CD4-positive, alpha-beta memory T cell (primary cell): ENCODE measurements at regions not wholly inside any gene's neighbourhood (a gene's known extent, or its start where the extent isn't known, plus 50 kb on each side); places are given as distances from the start of the nearest gene placed in this dataset.

Source experiments
- CTCF ChIA-PET: fragments of 350-600 bp; sonication (Branson Sonifier 250); formaldehyde crosslinking; loops from one replicate; lab custom pipeline; 2021; ENCODE audit warnings: inconsistent platforms; ENCODE audit not compliant: partially characterized antibody; lab: Charles Lee
- POLR2A ChIA-PET: fragments of 350-600 bp; sonication (Branson Sonifier 250); formaldehyde crosslinking; loops from one replicate; lab custom pipeline; 2021; ENCODE audit not compliant: partially characterized antibody; lab: Charles Lee
- DNase-seq, 5 donors: peaks; one replicate each; pipeline versions ENCODE4 v3.0.0 to v3.0.0-alpha.2; 2020 to 2022; ENCODE audit warnings: mixed read lengths in 1 of 5
- H3K27ac ChIP-seq: one replicate; pipeline ENCODE4 v1.7.0; 2013; ENCODE audit warnings: low read depth, low read length
- H3K27me3 ChIP-seq: 2 replicates; pipeline ENCODE4 v1.7.0; 2013; ENCODE audit warnings: mild to moderate bottlenecking, low read length, moderate library complexity; ENCODE audit not compliant: insufficient read depth
- H3K36me3 ChIP-seq: 2 replicates; pipeline ENCODE4 v1.7.0; 2013; ENCODE audit warnings: mild to moderate bottlenecking, low read length, moderate library complexity; ENCODE audit not compliant: insufficient read depth
- H3K4me1 ChIP-seq: 2 replicates; pipeline ENCODE4 v1.7.0; 2013; ENCODE audit warnings: mild to moderate bottlenecking, low read length, moderate library complexity; ENCODE audit not compliant: insufficient read depth
- H3K4me3 ChIP-seq, 2 donors: one replicate each; pipeline ENCODE4 v1.7.0; 2013; ENCODE audit warnings: low read length in 2 of 2, mild to moderate bottlenecking in 1 of 2
- H3K9me3 ChIP-seq, 2 donors: one replicate each; pipeline ENCODE4 v1.7.0; 2013; ENCODE audit warnings: low read length in 2 of 2, control low read depth in 1 of 2; ENCODE audit not compliant: control insufficient read depth in 1 of 2
- H3K27ac Mint-ChIP-seq, 7 donors: one replicate each; pipeline ENCODE4 v1.8.0; 2020 to 2021; ENCODE audit warnings: mixed read lengths in 7 of 7, mild to moderate bottlenecking in 6 of 7, inconsistent platforms in 3 of 7, moderate library complexity in 3 of 7
- H3K27me3 Mint-ChIP-seq, 2 donors: one replicate each; pipeline ENCODE4 v1.8.0; 2020 to 2021; ENCODE audit warnings: mixed read lengths in 2 of 2
- H3K36me3 Mint-ChIP-seq, 2 donors: one replicate each; pipeline ENCODE4 v1.8.0; 2020 to 2021; ENCODE audit warnings: mixed read lengths in 2 of 2, inconsistent platforms in 1 of 2, mild to moderate bottlenecking in 1 of 2
- H3K4me1 Mint-ChIP-seq, 4 donors: one replicate each; pipeline ENCODE4 v1.8.0; 2020 to 2021; ENCODE audit warnings: mixed read lengths in 4 of 4, mild to moderate bottlenecking in 1 of 4
- H3K4me3 Mint-ChIP-seq, 8 donors: one replicate each; pipeline ENCODE4 v1.8.0; 2020 to 2021; ENCODE audit warnings: mixed read lengths in 8 of 8, mild to moderate bottlenecking in 7 of 8, moderate library complexity in 6 of 8, inconsistent platforms in 3 of 8
- H3K9me3 Mint-ChIP-seq, 8 donors: one replicate each; pipeline ENCODE4 v1.8.0; 2020 to 2021; ENCODE audit warnings: mixed read lengths in 8 of 8, mild to moderate bottlenecking in 5 of 8, inconsistent platforms in 3 of 8, moderate library complexity in 1 of 8
- intact Hi-C: fragments of 100-400 bp; cut with micrococcal nuclease; formaldehyde crosslinking; loops from one replicate; pipeline ENCODE4 v1.15.1; 2023

- Histone ChIP-seq H3K27me3 (no peaks in the 10 kb centered on the region), H3K4me1 (no peaks in the 10 kb centered on the region), H3K27ac (no peak overlapping the region), H3K36me3 (no peaks in the 10 kb centered on the region), H3K9me3 (no peaks in the 10 kb centered on the region), H3K4me3 (no peak overlapping the region)
- Mint-ChIP-seq H3K27ac (no peak overlapping the region), H3K4me1 (peaks cover 0 to 2% (median 0%) of the 10 kb centered on the region in 4 donors), H3K36me3 (no peaks in the 10 kb centered on the region), H3K9me3 (no peaks in the 10 kb centered on the region), H3K4me3 (no peak overlapping the region), H3K27me3 (peaks cover 2 to 3% of the 10 kb centered on the region in 2 donors)
- CTCF ChIA-PET = no interaction called here
- intact Hi-C loops = no loop called here
- no peak for DNase-seq
- POLR2A ChIA-PET = no interaction called here
Observed at GRCh38 chr1:244196571-244197285, 145.6 kb downstream of the ZBTB18 start.

DNA sequence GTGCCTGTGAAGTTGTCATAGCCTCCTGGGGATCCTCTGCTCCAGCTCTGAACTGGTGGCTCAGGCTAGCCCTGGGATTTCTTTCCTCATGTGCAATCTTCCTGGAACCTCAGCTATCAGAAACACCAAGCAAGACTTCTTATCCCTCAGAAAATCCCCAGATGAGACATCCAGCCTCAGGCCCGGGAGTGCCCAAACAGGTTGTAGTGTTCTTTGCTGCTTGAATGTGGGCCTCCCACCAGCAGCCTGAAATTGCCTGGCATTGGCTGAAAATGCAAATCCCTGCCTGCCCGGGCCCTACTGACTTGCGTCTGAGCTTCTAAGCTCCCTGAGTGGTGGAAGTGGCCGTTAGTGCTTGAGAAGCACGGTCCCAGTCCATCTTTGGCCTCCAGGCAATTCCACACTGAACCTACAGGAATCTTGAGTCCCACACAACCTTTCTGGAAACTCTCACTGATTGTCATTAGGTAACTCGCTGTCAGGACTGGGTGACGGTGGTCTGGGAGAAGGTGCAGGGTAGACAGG, 146.8 kb downstream of the ZBTB18 start:
- H3K4me3 ChIP-seq = no peak overlapping the region
- intact Hi-C loops = no loop called here
- CTCF ChIA-PET = no interaction called here
- H3K9me3 ChIP-seq = no peaks in the 10 kb centered on the region
- H3K36me3 Mint-ChIP-seq = no peaks in the 10 kb centered on the region
- H3K27ac ChIP-seq = no peak overlapping the region
- no peak overlapping the region for H3K27ac Mint-ChIP-seq
- H3K27me3 Mint-ChIP-seq = peaks cover 2% of the 10 kb centered on the region in 2 donors
- no peaks in the 10 kb centered on the region for H3K36me3 ChIP-seq
- peaks cover 0 to 2% (median 0%) of the 10 kb centered on the region in 4 donors for H3K4me1 Mint-ChIP-seq
- no peak for DNase-seq
- no peak overlapping the region for H3K4me3 Mint-ChIP-seq
- POLR2A ChIA-PET = no interaction called here
- H3K27me3 ChIP-seq = no peaks in the 10 kb centered on the region
- no peaks in the 10 kb centered on the region for H3K9me3 Mint-ChIP-seq
- H3K4me1 ChIP-seq = no peaks in the 10 kb centered on the region

DNA sequence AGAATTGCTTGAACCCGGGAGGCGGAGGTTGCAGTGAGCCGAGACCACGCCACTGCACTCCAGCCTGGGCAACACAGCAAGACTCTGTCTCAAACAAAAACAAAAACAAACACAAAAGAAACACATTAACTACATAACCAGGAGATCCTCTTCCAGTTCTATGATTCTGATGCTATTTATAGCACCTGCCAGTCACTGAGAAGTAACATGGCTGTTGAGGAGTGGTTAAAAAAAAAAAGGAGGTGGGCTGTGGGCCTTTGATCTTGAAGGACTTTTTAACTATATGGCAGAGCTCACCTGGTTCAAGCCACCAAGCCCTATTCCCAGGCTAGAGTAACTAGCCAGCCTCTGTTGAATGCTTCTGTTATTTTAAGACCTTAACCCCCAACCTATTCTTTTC, 148.8 kb downstream of the ZBTB18 start:
- H3K4me1 ChIP-seq = no peaks in the 10 kb centered on the region
- H3K4me3 ChIP-seq = no peak overlapping the region
- intact Hi-C loops = no loop called here
- no peak for DNase-seq
- no peaks in the 10 kb centered on the region for H3K36me3 ChIP-seq
- Mint-ChIP-seq H3K27me3 (peaks cover 2% of the 10 kb centered on the region in 2 donors), H3K9me3 (no peaks in the 10 kb centered on the region), H3K36me3 (no peaks in the 10 kb centered on the region), H3K4me3 (no peak overlapping the region), H3K4me1 (no peaks in the 10 kb centered on the region), H3K27ac (peak overlapping the region in 1 of 7 donors; percentile 36)
- H3K27ac ChIP-seq = no peak overlapping the region
- no peaks in the 10 kb centered on the region for H3K27me3 ChIP-seq
- CTCF ChIA-PET = no interaction called here
- POLR2A ChIA-PET = no interaction called here
- H3K9me3 ChIP-seq = no peaks in the 10 kb centered on the region

GRCh38 chr1:244200596-244200995, 149.5 kb downstream of the ZBTB18 start:
- H3K4me1 ChIP-seq = no peaks in the 10 kb centered on the region
- H3K36me3 ChIP-seq = no peaks in the 10 kb centered on the region
- ChIA-PET POLR2A (no interaction called here), CTCF (no interaction called here)
- no peaks in the 10 kb centered on the region for H3K9me3 ChIP-seq
- no peak overlapping the region for H3K4me3 ChIP-seq
- H3K27ac Mint-ChIP-seq = no peak overlapping the region
- H3K27ac ChIP-seq = no peak overlapping the region
- no peaks in the 10 kb centered on the region for H3K4me1 Mint-ChIP-seq
- no peaks in the 10 kb centered on the region for H3K36me3 Mint-ChIP-seq
- H3K27me3 ChIP-seq = no peaks in the 10 kb centered on the region
- H3K27me3 Mint-ChIP-seq = peaks cover under 1 to 2% of the 10 kb centered on the region in 2 donors
- no peak for DNase-seq
- H3K9me3 Mint-ChIP-seq = no peaks in the 10 kb centered on the region
- intact Hi-C loops = no loop called here
- no peak overlapping the region for H3K4me3 Mint-ChIP-seq

- DNase-seq = no peak
- H3K36me3 ChIP-seq = no peaks in the 10 kb centered on the region
- no peaks in the 10 kb centered on the region for H3K4me1 Mint-ChIP-seq
- ChIA-PET POLR2A (no interaction called here), CTCF (interaction anchor here (2.2 kb wide), 1 partner anchor 11 kb away, joined by 10 read pairs; no protein-coding TSS in a partner anchor)
- H3K36me3 Mint-ChIP-seq = no peaks in the 10 kb centered on the region
- H3K4me1 ChIP-seq = no peaks in the 10 kb centered on the region
- no peaks in the 10 kb centered on the region for H3K9me3 ChIP-seq
- no peaks in the 10 kb centered on the region for H3K27me3 ChIP-seq
- no peak overlapping the region for H3K27ac ChIP-seq
- no peak overlapping the region for H3K4me3 Mint-ChIP-seq
- H3K4me3 ChIP-seq = no peak overlapping the region
- no peaks in the 10 kb centered on the region for H3K9me3 Mint-ChIP-seq
- no peak overlapping the region for H3K27ac Mint-ChIP-seq
- peaks cover 0 to 2% of the 10 kb centered on the region in 2 donors for H3K27me3 Mint-ChIP-seq
- intact Hi-C loops = no loop called here
Observed at GRCh38 chr1:244201750-244202149, 150.7 kb downstream of the ZBTB18 start.

DNA sequence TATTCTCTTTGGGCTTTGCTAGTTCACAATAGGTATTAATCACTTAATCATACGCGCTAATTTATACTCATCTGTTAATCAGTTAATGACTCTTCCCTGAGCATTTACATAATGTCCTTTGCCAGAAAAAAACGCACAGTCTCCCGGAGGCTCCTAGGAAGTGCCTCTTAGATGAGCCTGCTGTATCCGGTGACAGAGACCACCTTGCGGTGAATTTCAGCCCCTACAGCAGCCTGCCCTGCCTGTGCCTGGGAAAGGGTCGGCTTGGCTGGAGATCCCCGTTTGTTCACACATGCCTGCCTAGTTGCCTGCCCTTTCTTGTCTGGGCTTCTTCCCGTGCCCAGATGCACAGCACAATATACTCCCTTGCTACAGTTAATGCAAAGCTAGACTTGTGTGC, 152.9 kb downstream of the ZBTB18 start:
- H3K36me3 ChIP-seq = no peaks in the 10 kb centered on the region
- no peak overlapping the region for H3K4me3 ChIP-seq
- ChIA-PET POLR2A (no interaction called here), CTCF (interaction anchor here (2.2 kb wide), 1 partner anchor 8 kb away, joined by 10 read pairs; no protein-coding TSS in a partner anchor)
- no peaks in the 10 kb centered on the region for H3K36me3 Mint-ChIP-seq
- H3K9me3 ChIP-seq = no peaks in the 10 kb centered on the region
- no peaks in the 10 kb centered on the region for H3K4me1 Mint-ChIP-seq
- intact Hi-C loops = no loop called here
- no peak overlapping the region for H3K27ac ChIP-seq
- no peak overlapping the region for H3K27ac Mint-ChIP-seq
- no peak for DNase-seq
- H3K27me3 Mint-ChIP-seq = no peaks in the 10 kb centered on the region
- H3K4me3 Mint-ChIP-seq = no peak overlapping the region
- H3K27me3 ChIP-seq = no peaks in the 10 kb centered on the region
- H3K4me1 ChIP-seq = no peaks in the 10 kb centered on the region
- H3K9me3 Mint-ChIP-seq = no peaks in the 10 kb centered on the region

DNA sequence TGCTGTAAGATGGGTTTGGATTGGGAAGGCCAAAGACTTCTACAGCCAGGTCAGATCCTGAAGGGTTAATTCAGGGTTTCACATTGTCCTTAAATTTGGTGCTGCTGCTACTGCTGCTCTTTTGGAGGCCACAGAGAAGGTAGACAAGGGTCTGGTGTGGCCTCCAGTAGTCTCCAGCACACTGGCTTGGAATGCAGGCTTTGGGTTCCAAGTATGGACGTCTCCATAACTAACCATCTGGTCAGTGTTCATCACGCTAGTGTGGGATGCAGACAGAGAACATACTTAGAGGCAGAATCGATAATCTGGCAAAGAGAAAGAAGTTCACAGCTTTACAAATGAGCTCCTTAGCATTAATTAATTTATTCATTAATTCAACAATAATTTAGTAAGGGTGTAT, 154.1 kb downstream of the ZBTB18 start:
- Mint-ChIP-seq H3K27ac (no peak overlapping the region), H3K36me3 (no peaks in the 10 kb centered on the region), H3K9me3 (no peaks in the 10 kb centered on the region), H3K27me3 (no peaks in the 10 kb centered on the region), H3K4me1 (no peaks in the 10 kb centered on the region), H3K4me3 (no peak overlapping the region)
- intact Hi-C loops = no loop called here
- Histone ChIP-seq H3K36me3 (no peaks in the 10 kb centered on the region), H3K9me3 (no peaks in the 10 kb centered on the region), H3K27me3 (no peaks in the 10 kb centered on the region), H3K4me1 (no peaks in the 10 kb centered on the region), H3K4me3 (no peak overlapping the region), H3K27ac (no peak overlapping the region)
- CTCF ChIA-PET = no interaction called here
- no peak for DNase-seq
- POLR2A ChIA-PET = no interaction called here
